ENCODE measurements at regions not wholly inside any gene's neighbourhood (a gene's known extent, or its start where the extent isn't known, plus 50 kb on each side); places are given as distances from the start of the nearest gene placed in this dataset.

GRCh38 chr10:47107007-47107747, 192.8 kb upstream of the GDF10 start:
- no peak for DNase-seq

- no peak for DNase-seq
Measured at GRCh38 chr10:47109906-47110305, 190.1 kb upstream of the GDF10 start.

GRCh38 chr10:47111329-47111862, 188.6 kb upstream of the GDF10 start:
- no peak for DNase-seq

GRCh38 chr10:47112612-47113011, 187.4 kb upstream of the GDF10 start:
- no peak for DNase-seq

- no peak for DNase-seq
Measured at GRCh38 chr10:47113907-47114500, 186.0 kb upstream of the GDF10 start.

- DNase-seq = no peak
Measured at GRCh38 chr10:47114680-47115186, 185.3 kb upstream of the GDF10 start.

GRCh38 chr10:47115322-47115721, 184.7 kb upstream of the GDF10 start:
- no peak for DNase-seq

- no peak for DNase-seq
Measured at GRCh38 chr10:47116445-47116844, 183.6 kb upstream of the GDF10 start.

GRCh38 chr10:47118326-47118725, 181.7 kb upstream of the GDF10 start:
- no peak for DNase-seq

GRCh38 chr10:47121336-47121735, 178.7 kb upstream of the GDF10 start:
- no peak for DNase-seq

- DNase-seq = no peak
Measured at GRCh38 chr10:47123716-47124288, 176.2 kb upstream of the GDF10 start.

- DNase-seq = no peak
Measured at GRCh38 chr10:47127188-47127785, 172.7 kb upstream of the GDF10 start.

- DNase-seq = no peak
Measured at GRCh38 chr10:47130491-47130890, 169.5 kb upstream of the GDF10 start.

- no peak for DNase-seq
Measured at GRCh38 chr10:47133871-47134570, 166.0 kb upstream of the GDF10 start.

- no peak for DNase-seq
Measured at GRCh38 chr10:47136866-47137265, 163.1 kb upstream of the GDF10 start.

- no peak for DNase-seq
Measured at GRCh38 chr10:47137311-47137851, 162.6 kb upstream of the GDF10 start.

- no peak for DNase-seq
Measured at GRCh38 chr10:47139121-47139520, 160.9 kb upstream of the GDF10 start.

GRCh38 chr10:47140761-47141348, 159.1 kb upstream of the GDF10 start:
- no peak for DNase-seq

GRCh38 chr10:47141349-47141748, 158.6 kb upstream of the GDF10 start:
- DNase-seq = no peak

- DNase-seq = no peak
Measured at GRCh38 chr10:47143072-47143471, 156.9 kb upstream of the GDF10 start.

GRCh38 chr10:47143473-47143872, 156.5 kb upstream of the GDF10 start:
- DNase-seq = no peak

GRCh38 chr10:47144525-47144924, 155.5 kb upstream of the GDF10 start:
- DNase-seq = no peak

All from activated CD8-positive, alpha-beta memory T cell treated with anti-CD3 and anti-CD28 coated beads for 24 hours (primary cell).